ENCODE measurements at regions not wholly inside any gene's neighbourhood (a gene's known extent, or its start where the extent isn't known, plus 50 kb on each side); places are given as distances from the start of the nearest gene placed in this dataset.

DNA sequence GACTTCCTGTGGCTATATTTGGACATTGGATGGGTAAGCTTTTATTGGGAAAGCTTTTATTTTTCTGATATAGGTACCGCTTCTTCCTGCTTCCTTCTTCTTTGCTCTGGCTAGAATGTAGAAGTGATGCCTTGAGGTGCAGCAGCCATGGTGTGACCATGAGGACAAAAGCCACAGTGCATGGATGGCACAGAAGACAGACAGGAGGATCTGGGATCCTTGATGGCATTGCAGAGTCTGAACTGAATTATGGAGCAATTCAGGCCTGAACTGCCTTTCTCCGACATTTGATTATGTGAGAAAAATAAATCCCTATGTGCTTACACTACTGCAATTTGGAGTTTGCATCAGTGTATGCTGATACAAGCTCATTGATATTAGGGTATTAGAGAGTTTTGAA, 191.3 kb upstream of the CRY1 start:
- no peak for DNase-seq

DNA sequence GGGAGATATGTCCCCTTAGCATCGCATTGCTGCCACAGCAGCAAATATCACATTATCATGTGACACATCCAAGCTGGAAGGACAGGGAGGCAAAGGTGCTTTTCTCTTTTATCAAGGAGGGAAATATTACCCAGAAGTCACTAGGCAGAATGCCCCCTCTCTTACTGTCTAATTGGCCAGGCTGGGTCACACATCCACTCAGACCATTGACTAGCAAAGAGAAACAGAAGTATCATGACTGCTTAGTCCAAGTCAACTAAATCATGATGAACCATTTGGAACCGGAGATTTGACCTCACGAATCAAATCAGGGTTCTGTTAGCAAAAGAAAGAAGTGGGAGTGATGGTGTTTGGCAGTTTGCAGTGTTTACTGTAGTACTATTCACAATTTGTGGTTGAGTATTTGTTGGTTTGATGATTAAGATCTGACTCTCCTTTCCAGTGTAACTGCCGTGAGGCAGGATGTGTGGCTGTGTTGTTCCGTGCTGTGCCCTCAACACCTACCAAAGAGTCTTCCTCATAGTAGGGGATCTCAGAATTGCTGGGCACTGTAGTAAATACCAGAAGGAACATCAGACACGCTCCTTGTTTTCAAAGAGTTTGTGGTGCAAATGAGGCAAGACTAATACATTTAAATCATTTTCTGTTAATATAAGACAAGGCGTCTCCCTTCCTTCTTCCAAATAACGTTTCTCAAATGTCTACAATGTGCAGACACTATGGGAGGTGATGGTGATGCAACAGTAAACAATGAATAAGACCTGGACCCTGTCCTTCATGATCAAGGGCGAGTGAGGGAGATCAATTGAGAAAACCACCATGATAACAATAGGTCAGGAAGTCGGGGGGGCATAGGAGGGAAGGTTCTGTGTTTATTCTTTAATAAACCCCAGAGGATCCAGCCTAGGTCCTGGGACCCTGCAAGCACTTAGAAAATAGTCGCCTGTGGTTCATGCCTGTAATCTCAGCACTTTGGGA, 194.4 kb upstream of the CRY1 start:
- DNase-seq: no peak

DNA sequence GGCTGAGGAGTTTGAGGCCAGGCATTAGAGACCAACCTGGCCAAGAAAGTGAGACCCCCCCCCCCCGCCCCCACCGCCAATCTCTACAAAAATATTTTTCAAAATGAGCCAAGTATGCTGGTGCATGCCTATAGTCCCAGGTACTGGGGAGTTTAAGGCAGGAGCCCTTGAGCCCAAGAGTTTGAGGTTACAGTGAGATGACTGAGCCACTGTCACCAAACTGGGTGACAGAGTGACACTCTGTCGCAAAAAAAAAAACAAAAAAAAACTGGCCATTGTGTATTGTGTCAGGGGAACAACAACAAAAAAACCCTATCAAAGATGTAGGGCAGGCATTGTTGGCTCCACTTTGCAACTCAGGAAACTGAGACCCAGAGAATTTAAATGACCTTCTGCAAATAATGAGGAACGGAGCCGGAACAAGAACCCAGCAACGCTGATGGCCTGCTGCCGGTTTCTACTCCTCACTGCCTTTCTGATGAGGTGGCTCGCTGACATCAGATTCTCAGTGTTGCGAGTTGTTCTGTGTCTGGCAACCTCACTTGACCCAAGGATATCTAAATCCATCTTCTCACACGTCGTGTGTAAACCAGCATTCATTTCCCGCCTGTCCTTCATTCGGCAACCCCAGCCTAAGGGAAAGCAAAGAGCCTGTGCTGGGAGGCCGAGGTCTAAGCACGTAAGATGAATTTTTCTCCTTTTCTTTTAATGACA, 195.2 kb upstream of the CRY1 start:
- no peak for DNase-seq

DNA sequence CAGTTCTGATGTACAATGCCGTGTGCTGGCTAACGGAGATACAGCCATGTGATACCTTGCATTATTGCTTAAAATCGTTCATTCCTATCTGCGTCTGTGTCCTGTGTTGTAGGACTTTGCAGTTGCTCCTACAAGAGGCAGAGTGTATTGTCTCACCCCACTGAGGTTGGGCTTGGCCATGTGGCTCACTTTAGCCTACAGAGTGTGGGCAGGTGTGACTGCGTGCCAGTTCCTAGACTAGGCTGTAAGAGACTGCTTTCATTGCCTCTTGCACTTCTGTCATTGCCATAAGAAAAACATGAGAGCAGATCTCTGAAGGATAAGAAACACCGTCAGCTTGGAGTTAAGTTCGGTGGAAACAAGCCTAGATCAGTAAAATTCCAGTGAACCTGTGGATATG, 197.7 kb upstream of the CRY1 start:
- DNase-seq: no peak

DNA sequence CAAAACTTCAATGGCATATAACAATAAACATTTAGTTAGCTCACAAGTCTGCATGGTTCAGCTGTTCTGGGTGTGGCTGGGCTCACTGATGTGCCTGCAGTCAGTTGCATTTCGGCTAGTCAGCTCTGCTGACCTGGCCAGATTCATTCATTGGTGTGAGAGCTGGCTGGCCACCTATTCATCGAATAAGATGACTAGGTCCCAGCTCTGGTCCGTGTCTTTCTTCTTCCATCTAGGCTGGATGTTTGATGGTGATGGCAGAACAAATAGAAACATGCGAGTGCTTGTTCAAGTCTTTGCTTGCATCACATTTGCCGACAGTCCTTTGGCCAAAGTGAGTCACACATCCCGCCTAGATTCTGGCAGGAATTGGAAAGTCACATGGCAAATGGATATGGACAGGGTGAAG, 203.3 kb upstream of the CRY1 start:
- no peak for DNase-seq

DNA sequence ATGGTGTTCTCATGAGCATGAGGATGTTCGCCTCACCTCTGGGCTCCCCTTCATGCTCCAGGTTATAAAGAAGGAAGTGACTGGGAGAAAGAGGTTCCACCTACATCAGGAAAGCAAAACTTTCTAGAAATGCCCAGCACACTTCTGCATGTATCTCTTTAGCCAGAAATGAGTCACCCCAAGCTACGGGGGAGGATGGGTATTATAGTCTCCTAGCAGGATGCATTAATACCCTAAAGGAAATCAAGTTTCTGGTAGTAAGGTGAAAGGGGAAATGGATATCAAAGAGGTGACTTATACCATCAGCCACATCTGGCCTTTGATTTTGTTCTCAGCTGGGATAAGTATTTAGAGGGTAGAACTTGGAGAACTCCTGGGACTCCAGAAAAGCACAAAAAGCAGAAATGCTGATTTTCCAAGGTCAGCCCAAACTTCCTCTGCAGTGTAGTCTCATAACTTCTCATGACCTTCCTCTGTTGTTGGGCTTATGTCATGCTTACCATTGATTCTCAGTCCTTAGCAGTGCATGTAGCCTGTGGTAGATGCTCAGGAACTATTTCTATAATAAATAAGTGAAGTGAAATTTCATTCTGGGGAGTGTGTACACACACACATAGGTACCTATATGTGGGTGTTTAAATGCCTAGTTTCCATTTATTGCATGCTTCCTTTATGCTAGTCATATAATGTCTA, 209.4 kb upstream of the CRY1 start:
- no peak for DNase-seq

DNA sequence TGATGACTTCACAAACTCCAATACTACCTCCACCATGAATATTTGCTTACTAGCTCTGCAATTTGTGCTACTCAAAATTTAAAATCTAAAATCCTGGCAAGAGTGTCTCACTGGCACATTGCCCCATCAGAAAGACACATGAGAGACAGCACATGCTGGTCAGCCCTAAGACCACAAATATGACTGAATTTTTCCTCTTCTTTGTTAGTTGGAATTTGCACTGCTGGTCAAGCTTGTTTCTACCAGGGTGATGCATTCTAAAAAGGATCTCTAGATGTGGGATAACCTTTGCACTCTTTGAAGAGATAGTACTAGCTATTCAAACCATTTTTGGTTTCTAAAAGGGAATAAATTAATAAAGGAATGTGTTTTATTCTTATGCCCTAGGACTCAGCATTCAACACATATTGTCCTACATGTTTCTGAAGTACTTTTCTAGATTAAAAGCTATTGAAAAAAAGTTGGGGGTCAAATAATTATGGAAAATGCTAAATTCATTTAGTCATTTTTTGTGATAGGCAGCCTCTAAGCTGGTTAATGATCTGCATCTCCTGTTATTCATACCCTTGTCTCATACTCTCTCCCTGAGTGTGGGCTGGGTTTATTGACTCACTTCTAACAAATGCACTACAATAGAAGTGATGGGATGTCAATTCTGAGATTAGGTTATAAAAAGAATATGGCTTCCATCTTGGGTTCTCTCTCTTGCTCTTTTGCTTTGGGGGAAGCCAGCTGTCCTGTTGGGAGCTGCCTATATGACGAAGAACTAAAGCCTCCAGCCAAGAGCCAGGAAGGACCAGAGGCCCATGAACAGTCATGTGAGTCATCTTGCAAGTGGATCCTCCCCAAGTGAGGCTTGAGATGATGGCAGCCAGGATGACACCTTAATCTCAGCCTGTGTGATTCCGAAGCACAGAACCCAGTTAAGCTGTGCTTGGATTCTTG, 211.5 kb upstream of the CRY1 start:
- DNase-seq: no peak

DNA sequence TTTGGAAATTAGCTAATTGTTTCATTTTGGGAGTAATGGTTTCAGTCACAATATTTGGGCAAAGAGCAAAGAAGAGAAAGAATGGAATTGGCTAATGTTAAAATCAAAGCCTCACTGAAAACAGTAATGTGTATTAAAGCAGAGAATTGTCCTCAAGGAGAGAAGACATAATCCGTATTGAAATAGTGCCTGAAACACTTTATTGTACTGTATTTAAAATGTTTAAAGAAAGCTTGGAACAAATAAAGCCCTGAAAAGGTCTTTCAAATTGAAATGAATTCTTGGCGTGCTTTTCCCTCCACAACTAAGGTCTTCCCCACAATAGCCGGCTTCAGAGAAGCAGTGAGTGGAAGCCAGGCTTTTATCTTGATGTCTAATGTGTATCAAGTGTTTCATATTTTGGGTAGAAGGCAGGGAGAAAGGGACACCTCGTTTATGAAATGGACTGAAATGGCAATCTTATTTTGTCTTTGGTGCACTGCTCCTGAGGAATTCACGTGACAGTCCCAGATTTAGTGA, 212.9 kb upstream of the CRY1 start:
- DNase-seq: no peak

DNA sequence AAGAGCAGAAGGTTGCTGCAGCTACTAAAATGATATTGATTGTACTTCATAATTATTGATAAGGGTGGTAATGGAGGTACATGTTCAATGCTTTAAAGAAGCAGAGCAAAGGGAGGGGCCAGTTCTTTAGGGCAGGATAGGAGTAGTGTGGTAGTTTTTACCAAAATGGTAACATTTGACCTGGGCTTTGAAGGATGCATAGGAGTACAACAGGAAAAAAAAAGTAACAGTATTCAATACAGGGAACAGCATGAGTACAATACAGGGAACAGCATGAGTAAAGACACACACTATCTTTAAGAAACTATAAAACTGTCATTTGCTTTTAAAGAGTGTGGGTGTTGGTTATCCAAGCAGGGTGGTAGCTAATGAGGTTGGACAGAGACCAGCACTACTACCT, 215.0 kb upstream of the CRY1 start:
- no peak for DNase-seq

DNA sequence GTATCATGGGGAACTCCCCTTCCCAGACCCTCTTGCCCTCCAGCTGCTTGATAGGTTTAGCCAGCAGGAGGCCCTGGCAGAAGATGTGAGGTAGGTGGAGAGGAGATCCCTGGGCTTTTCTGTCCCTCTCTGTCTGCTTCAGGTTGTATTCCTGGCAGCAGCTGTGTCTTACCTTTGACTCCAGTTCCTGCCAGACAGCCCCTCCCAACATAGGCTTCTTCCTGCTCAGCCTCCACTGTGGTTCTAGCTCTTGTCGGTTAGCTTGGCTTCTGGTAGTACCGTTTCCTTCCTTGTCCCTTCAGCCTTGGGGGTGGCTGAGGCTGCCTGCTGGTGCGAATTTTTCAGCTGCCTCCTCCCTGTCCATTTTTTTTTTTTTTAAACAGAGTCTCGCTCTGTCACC, 215.7 kb upstream of the CRY1 start:
- DNase-seq: no peak

DNA sequence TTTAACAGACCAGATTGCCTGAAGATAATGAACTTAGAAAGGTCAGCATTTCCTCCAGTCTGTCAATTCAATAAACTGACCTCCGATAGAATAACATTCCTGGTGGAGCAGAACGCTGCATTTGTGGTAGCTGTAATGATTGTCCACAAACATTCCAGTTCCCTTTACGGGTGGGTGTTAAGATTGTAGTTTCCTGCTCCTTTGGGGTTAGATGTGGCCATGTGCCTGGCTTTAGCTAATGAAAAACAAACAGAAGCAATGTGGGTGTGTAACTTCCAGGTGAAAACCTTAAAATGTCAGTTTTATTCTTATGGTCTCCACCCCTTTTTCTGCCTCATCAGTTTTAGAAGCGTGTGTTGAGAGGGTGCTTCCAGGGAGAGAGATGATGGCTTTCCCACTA, 217.3 kb upstream of the CRY1 start:
- DNase-seq: no peak

DNA sequence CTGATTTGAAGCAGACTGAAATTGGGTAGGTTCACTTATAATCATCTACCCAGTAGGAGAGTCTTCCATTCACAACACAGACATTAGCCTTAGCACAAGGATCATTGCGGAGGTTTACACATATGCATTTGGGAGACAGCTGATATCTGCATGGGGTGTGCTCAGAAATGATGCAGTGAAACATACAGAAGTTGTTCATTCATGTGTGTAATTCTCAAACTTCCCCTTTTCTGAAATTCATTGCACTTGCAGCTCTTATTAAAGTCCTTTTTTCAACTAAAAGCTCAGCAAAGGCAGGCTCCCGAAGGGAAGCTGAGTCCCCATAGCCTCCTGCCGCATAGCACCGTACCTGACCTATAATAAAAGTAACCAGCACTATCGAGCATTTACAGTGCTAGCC, 218.3 kb upstream of the CRY1 start:
- DNase-seq: no peak

DNA sequence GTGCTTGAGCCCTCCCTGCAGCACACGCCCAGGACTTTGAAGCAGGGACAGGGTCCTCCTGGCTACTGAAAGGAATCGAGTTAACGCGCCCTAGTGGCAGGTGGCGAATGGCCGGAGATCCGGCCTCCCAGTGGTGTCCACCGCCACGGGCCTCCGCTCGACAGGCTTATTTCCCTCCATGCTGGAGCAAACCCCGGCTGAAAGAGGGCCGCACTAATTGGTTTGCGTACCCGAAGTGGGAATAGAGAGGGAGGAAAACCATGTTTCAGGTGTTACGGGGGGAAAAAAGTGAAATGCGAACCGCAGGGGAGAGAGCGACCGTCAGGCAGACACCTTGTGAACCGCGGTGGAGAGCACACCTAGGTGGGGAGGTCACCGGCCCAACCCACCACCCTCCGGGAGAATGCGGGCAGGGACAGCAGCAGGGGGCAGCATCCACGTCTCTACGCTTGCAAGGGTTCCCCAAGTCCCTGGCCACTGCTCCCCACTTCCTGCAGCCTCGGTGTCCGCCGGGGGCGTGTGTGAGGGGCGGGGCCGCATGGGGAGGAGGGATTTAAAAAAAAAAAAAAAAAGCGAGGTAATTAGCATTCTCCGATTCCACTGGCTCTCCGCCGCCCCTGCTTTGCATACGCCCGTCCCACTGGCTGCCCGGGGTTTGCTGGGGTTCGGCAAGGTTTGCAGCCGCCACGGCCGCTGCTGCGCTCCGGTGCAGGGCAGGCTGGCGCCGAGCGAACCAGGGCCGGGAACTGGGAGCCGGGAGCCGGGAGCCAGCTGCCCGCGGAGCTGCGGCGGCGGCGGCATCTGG, 224.6 kb upstream of the CRY1 start:
- DNase-seq: peak; percentile 84

DNA sequence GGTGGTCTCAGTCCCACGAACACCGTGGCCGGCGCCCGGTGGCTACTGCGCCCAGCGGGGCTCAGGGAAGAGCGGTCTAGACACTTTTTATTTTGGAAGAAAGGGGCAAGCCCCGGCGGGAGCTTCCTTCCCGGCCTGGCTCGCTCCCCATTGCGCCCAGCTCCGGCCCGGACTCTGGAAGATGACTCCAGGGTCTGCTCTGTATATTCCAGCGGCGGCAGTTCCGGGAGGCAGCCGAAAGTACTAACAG, 225.1 kb upstream of the CRY1 start:
- no peak for DNase-seq

DNA sequence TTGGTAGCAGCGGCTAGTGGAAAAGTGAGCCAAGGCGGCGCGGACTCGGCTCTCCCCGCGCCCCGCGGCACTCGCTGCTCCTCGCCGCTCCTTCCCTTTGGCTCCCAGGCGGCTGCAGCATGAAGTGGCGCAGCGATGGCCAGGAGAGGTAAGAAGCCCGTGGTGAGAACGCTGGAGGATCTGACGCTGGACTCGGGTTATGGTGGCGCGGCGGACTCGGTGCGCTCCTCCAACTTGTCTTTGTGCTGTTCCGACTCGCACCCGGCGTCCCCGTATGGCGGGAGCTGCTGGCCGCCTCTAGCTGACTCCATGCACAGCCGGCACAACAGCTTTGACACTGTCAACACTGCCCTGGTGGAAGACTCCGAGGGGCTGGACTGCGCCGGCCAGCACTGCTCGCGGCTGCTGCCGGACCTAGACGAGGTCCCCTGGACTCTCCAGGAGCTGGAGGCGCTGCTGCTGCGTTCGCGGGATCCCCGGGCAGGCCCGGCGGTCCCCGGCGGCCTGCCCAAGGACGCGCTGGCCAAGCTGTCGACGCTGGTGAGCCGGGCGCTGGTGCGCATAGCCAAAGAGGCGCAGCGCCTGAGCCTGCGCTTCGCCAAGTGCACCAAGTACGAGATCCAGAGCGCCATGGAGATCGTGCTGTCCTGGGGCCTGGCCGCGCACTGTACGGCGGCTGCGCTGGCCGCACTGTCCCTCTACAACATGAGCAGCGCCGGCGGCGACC, 225.6 kb upstream of the CRY1 start:
- DNase-seq: peak; percentile 63

DNA sequence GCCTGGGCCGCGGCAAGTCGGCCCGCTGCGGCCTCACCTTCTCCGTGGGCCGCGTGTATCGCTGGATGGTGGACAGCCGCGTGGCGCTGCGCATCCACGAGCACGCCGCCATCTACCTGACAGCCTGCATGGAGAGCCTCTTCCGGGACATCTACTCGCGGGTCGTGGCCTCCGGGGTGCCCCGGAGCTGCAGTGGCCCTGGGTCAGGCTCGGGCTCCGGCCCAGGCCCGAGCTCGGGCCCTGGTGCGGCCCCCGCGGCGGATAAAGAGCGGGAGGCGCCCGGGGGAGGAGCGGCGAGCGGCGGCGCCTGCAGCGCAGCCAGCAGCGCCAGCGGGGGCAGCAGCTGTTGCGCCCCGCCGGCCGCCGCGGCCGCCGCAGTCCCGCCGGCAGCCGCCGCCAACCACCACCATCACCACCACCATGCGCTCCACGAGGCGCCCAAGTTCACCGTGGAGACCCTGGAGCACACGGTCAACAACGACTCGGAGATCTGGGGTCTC, 226.2 kb upstream of the CRY1 start:
- DNase-seq: no peak

DNA sequence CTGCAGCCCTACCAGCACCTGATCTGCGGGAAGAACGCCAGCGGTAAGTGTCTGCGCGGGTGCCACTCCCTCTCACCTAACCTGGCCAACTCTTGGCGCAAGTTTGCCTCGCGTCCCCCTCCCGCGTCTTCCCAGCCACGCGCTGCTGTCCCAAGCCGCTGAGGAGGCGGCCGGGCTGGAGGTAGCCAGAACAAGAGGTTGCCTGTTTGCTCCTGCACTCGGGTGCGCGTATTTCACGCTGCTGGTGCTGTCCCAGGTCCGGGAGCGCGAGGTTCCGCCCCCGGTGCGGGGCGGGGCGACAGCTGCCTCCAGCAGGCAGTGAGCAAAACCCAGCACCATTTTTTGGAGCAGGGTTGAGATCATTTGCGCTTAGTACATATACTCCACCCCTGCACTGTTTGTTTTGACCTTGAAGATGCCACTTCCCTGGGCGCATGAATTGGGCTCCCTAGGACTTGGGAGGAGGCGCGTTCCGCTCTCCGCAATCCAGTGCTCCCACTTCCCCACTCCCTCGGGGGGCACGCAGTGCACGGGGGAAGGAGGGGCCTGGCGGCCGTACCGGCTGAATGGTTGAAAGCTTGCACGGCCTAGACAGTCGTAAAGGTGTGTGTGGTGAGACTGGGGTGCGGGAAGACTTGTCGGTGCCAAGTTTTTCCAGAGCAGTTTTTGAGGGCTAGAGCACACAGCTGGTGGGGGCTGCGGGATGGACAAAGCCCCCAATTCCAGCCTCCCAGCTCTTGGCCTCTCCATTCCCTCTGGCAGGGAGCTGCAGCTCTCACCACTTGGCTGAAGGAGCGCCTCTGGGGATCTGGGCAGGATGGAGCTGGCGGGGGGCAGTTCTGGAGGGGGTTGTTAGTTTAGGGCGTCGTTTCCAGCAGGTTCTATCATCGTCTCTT, 226.9 kb upstream of the CRY1 start:
- DNase-seq: peak; percentile 85

DNA sequence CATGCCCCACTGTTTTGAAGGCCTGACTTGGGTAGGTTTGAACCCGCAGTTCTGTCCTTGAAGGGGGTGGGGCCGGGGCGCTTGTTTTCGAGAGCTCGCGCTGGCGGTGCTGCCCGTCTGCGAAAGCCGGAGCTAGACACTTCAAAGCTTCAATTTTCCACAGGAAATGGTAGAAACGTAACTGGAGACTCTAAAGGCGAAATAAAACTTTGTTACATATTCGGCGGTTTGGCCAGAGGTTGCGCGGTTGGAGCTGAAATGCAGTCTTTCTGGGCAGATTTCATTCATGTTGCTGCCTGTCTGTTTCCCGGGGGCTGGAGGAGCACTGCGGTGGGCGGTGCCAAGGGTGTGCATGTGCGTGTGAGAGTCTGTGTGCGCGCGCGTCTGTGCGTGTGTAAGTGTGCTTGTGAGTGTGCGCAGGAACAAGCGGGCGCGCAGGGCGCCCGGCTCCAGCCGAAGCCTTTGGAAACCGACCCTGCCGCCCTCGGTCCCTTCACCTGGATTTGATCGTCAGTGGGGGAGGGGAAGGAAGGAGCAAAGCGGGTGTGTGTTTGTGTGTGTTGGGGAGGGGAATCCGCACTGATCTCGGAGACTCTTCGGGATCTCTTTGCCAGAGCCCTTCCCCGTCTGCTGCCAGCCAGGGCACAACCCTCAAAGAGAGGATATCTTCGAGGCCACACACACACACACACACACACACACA, 227.7 kb upstream of the CRY1 start:
- peak; percentile 81 for DNase-seq

DNA sequence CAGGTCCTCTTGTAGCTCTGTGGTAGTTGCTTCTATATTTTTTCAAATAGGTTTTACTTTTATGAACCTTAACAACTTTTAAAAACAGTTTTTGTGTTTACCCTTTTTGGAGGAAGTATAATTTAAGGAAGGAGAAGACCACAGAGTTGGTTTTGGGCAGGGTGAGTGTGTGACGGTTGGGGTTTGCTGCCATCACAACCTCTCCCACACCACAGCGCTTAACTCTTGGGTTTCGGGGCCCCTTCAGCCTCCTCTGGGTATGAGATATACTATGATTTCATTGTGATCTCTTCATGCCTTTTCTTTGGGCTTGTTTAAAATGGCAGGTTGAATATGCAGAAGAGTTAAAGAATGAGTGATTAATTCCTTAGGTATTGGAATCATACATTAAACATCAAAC, 228.7 kb upstream of the CRY1 start:
- peak; percentile 71 for DNase-seq
